Ovary (tissue), 3 donors: ENCODE measurements at regions not wholly inside any gene's neighbourhood (a gene's known extent, or its start where the extent isn't known, plus 50 kb on each side); places are given as distances from the start of the nearest gene placed in this dataset.

Experiments used
- EP300 ChIP-seq: sonication (generic); formaldehyde crosslinking; IDR thresholded peaks from one replicate; pipeline ENCODE4 v1.6.1; 2017; ENCODE audit warnings: antibody characterized with exemption
- POLR2A ChIP-seq: fragments of 450-650 bp; IDR thresholded peaks from one replicate; pipeline ENCODE4 v1.6.1; 2017; ENCODE audit warnings: antibody characterized with exemption, mild to moderate bottlenecking, moderate library complexity
- TF ChIP-seq, protein P1 (sequence below), 3 donors: fragments of 450-650 bp in 2 of 3; fragments of 200-600 bp in 1 of 3; IDR thresholded peaks; one replicate each; pipeline versions ENCODE4 v1.5.1 to v1.8.0; 2016 to 2022; ENCODE audit warnings: antibody characterized with exemption in 3 of 3, mild to moderate bottlenecking in 1 of 3
- donor health status: DM: no; HTN: no; CAD: no.

DNA sequence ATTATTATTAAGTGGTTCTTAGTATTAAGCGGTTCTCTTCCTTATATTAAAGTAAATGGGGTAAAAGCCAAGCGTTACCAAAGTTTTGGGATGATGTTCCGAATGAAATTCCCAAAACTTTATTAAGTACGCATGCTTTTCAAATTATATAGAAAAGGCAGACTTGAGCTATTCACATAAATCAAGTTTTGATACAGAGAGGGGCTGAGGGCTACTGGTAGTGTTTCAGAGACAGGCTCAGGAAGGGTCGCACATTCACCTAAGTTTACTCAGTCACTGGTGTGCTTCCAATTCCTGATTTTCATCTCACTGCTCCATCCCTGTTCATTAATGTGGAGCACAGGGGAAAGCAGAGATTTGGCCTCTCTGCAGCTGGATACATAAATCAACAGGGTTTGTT is 652.2 kb downstream of the QKI start:
- no peak for TF ChIP-seq POLR2A
- TF ChIP-seq, protein P1, sequence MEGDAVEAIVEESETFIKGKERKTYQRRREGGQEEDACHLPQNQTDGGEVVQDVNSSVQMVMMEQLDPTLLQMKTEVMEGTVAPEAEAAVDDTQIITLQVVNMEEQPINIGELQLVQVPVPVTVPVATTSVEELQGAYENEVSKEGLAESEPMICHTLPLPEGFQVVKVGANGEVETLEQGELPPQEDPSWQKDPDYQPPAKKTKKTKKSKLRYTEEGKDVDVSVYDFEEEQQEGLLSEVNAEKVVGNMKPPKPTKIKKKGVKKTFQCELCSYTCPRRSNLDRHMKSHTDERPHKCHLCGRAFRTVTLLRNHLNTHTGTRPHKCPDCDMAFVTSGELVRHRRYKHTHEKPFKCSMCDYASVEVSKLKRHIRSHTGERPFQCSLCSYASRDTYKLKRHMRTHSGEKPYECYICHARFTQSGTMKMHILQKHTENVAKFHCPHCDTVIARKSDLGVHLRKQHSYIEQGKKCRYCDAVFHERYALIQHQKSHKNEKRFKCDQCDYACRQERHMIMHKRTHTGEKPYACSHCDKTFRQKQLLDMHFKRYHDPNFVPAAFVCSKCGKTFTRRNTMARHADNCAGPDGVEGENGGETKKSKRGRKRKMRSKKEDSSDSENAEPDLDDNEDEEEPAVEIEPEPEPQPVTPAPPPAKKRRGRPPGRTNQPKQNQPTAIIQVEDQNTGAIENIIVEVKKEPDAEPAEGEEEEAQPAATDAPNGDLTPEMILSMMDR (IDR thresholded peaks at IDR 0.05) = no peak
- no peak for TF ChIP-seq EP300
